GM20000 (cell line): ENCODE measurements at regions not wholly inside any gene's neighbourhood (a gene's known extent, or its start where the extent isn't known, plus 50 kb on each side); places are given as distances from the start of the nearest gene placed in this dataset.

Experiments used
- DNase-seq: peaks from one replicate; pipeline ENCODE4 v3.0.0; 2012; ENCODE audit warnings: low spot score
- TF ChIP-seq, protein P1 (sequence below): IDR thresholded peaks from 2 replicates; pipeline ENCODE4 v1.5.1; 2012; ENCODE audit warnings: mild to moderate bottlenecking, control low read depth; ENCODE audit errors: extremely low read depth, missing control alignments

DNA sequence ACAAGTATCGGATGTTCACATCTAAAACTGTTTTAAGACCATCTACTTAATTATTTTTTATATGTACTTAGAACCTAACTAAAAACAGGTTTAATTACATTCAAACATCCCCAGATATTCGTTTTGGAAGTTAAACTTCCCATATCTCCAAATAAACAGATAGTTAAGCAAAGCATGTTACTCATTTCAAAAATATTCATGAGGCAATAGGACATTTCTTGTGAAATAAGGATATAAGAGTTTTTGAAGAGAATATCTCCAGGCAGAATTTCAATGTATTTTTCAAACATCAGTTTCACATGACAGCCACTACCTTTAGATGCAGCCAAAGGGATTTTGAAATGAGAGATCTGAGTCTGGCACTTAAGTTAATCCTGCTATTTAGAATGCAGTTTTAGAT, 697.5 kb downstream of the SLITRK1 start:
- no peak for DNase-seq
- TF ChIP-seq, protein P1, sequence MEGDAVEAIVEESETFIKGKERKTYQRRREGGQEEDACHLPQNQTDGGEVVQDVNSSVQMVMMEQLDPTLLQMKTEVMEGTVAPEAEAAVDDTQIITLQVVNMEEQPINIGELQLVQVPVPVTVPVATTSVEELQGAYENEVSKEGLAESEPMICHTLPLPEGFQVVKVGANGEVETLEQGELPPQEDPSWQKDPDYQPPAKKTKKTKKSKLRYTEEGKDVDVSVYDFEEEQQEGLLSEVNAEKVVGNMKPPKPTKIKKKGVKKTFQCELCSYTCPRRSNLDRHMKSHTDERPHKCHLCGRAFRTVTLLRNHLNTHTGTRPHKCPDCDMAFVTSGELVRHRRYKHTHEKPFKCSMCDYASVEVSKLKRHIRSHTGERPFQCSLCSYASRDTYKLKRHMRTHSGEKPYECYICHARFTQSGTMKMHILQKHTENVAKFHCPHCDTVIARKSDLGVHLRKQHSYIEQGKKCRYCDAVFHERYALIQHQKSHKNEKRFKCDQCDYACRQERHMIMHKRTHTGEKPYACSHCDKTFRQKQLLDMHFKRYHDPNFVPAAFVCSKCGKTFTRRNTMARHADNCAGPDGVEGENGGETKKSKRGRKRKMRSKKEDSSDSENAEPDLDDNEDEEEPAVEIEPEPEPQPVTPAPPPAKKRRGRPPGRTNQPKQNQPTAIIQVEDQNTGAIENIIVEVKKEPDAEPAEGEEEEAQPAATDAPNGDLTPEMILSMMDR: no peak

GRCh38 chr13:83184150-83184475, 698.2 kb downstream of the SLITRK1 start:
- no peak for DNase-seq

GRCh38 chr13:83183439-83184149, 698.7 kb downstream of the SLITRK1 start:
- TF ChIP-seq, protein P1: no peak
- DNase-seq: no peak

More at GRCh38 chr13:83184150-83184475, 698.2 kb downstream of the SLITRK1 start:
- TF ChIP-seq, protein P1: no peak

- DNase-seq: no peak
- TF ChIP-seq, protein P1: no peak
These were observed 699.4 kb downstream of the SLITRK1 start for GRCh38 chr13:83182845-83183244.

GRCh38 chr13:83178008-83178407, 704.3 kb downstream of the SLITRK1 start:
- TF ChIP-seq, protein P1: no peak
- no peak for DNase-seq

DNA sequence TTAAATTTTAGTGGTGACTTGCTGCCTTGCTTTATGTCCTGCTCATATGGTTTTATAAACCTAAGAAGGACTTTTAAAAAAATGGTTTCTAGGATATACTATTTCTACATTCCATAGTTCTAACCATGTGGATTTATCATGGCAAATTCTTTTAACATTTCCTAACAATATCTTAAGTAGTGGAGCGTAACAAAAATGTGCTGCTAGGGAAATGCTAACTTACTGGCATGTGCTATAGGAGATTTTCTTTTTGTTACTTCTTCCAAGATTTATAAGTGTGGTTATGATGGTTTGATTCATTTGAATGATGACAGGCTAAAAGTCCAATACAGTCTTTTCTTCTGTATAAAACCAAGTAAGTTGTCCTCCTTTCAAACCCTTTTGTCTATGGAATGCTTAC, 713.7 kb downstream of the SLITRK1 start:
- TF ChIP-seq, protein P1: no peak
- no peak for DNase-seq

DNA sequence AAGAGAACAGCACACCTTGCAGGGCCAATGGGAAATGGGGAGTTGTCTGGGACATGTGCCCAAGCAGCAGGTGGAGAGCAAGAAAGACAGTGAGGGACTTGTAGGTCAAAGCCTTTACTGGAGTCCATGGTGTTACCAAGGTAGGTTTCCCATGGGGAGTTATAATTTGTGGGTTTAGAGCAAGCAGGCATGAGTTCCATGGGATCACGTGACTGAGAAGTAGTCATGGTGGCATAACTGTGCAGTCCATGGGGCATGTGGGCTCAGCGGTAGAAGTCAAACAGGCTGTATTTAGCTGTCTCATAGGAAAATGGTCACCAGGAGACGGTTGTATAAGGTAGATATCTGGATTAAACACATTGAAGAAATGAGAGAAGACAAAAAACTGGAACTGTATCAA, 715.1 kb downstream of the SLITRK1 start:
- DNase-seq: no peak
- TF ChIP-seq, protein P1: no peak
